Pancreas (tissue), 10 donors: ENCODE measurements at regions not wholly inside any gene's neighbourhood (a gene's known extent, or its start where the extent isn't known, plus 50 kb on each side); places are given as distances from the start of the nearest gene placed in this dataset.
"Not testable (repeated sequence)": the region's sequence is repeated elsewhere in the genome, so short reads cannot be mapped to it uniquely, and the experiment has no call there.

Source experiments
- ATAC-seq, 4 donors: fragments of 200-7000 bp; cut with Tn5 transposase; one replicate each; pipeline versions ENCODE4 v1.8.0 to v1.9.1; 2020; ENCODE audit warnings: mild to moderate bottlenecking in 4 of 4, moderate library complexity in 4 of 4
- DNase-seq, 6 donors: peaks; one replicate each; pipeline ENCODE4 v3.0.0-alpha.2; 2020
- FAIRE-seq: peaks from 2 replicates; lab custom pipeline; 2012; peaks lifted over from hg19 to GRCh38; lab: Jason Lieb, UNC
- H3K27ac ChIP-seq, 4 donors: fragments of 200-600 bp; sonication (generic); 1 replicate in 3 of 4; 2 replicates in 1 of 4; pipeline versions ENCODE4 v1.5.0 to v1.8.0; 2020
- H3K27me3 ChIP-seq, 4 donors: fragments of 200-600 bp; one replicate each; pipeline ENCODE4 v1.8.0; 2021
- H3K36me3 ChIP-seq, 3 donors: fragments of 200-600 bp; sonication (generic) in 1 of 3; one replicate each; pipeline versions ENCODE4 v1.5.0 to v1.8.0; 2020 to 2021
- H3K4me1 ChIP-seq, 3 donors: fragments of 200-600 bp; one replicate each; pipeline ENCODE4 v1.8.0; 2021
- H3K4me3 ChIP-seq, 4 donors: fragments of 200-600 bp; sonication (generic) in 2 of 4; one replicate each; pipeline versions ENCODE4 v1.5.0 to v1.8.0; 2020 to 2021
- H3K9me3 ChIP-seq, 4 donors: fragments of 200-600 bp; one replicate each; pipeline ENCODE4 v1.8.0; 2021
- WGBS, 2 donors: extraction: QIAGEN DNeasy Blood & Tissue Kit; methylation state at CpG; one replicate each; pipeline ENCODE4 v1.1.7; 2013; 5-methylcytosine and 5-hydroxymethylcytosine counted together
- intact Hi-C, 3 donors: fragments of 100-400 bp; cut with DNase I; formaldehyde crosslinking; loops; one replicate each; pipeline versions ENCODE4 v1.11.1 to v1.14.2; 2022
- TF ChIP-seq, protein P1 (sequence below), 4 donors: fragments of 200-600 bp; sonication (generic) in 3 of 4; IDR thresholded peaks; one replicate each; pipeline versions ENCODE4 v1.5.0 to v1.8.0; 2021; ENCODE audit warnings: antibody characterized with exemption in 4 of 4
- donor health status: healthy with polysubstance abuse.
- donor health status: DM: no; HTN: no; CAD: no; lungs with moderate emphysema.
- donor health status: DM: no; HTN: no; CAD: no.
- donor health status: control.
- donor health status: control.
- donor health status: Bipolar disorder and iron deficiency.
- donor health status: DM: yes; HTN: yes; CAD: no.
- donor health status: DM: no; HTN: no; CAD: no.
- donor health status: DM: no; HTN: no; CAD: no.
- donor health status: DM: yes; HTN: yes; CAD: no.

DNA sequence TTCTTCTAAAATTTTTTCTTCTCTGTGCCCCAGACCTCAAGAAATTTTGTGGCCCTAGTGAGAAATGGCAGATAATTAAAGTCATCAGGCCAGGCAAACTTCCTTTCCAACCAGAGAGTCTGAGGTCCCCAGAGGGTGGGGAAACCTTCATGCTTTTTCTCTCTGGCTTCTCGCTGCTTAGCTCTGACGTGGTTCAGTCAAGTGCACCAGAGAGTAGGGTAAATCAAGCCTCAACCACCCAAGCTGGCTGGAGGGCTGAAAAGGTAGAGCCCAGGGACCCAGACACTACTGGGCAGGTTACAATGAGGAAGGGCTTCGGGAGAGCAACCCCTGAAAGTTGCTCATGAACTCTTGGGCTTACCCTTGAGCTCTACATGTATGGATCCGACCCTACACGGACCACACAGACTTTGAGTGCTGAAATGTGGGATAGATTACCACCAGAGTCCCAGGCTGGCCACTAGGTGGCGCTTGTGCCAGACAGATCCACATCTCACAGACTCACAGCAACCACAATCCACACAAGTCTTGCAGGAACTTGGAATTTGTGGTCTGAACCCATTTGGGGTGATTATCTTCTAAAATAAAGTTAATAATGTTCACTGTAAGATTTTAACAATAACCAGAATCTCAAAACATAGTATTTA is 323.5 kb downstream of the KLF13 start:
- FAIRE-seq: peak; percentile 96
- peak in 2 of 6 donors; percentile 47 to 67 for DNase-seq
- peak in 3 of 4 donors; percentile 60 to 89 (median 79) for ATAC-seq
- H3K36me3 ChIP-seq, H3K27me3 ChIP-seq, intact Hi-C loops, H3K27ac ChIP-seq, H3K4me1 ChIP-seq, H3K9me3 ChIP-seq, H3K4me3 ChIP-seq: not testable (repeated sequence)
- 0% methylated on average over 1 of the region's 6 CpGs for WGBS, 2 donors
- TF ChIP-seq, protein P1, sequence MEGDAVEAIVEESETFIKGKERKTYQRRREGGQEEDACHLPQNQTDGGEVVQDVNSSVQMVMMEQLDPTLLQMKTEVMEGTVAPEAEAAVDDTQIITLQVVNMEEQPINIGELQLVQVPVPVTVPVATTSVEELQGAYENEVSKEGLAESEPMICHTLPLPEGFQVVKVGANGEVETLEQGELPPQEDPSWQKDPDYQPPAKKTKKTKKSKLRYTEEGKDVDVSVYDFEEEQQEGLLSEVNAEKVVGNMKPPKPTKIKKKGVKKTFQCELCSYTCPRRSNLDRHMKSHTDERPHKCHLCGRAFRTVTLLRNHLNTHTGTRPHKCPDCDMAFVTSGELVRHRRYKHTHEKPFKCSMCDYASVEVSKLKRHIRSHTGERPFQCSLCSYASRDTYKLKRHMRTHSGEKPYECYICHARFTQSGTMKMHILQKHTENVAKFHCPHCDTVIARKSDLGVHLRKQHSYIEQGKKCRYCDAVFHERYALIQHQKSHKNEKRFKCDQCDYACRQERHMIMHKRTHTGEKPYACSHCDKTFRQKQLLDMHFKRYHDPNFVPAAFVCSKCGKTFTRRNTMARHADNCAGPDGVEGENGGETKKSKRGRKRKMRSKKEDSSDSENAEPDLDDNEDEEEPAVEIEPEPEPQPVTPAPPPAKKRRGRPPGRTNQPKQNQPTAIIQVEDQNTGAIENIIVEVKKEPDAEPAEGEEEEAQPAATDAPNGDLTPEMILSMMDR (IDR thresholded peaks at IDR 0.05): peak in 1 of 4 donors; percentile 12

DNA sequence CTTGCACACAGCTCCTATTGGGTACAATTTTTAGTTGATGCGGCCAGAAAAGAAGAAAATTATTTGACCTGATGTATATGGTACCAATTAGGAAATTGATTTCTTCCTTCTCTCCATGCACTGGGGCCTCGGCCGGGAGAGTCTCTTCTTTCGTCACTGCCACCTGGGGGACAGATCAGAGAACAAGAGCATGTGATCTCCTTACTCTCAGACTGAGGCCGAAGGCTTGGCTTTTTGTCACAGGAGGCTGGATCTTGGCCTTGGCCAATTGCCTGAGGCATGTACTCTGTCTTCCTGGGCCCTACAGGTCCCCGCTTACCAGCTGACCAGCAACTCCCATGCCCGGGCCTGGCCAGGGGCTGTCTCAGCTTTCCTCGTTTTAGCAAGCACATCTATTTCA is 330.3 kb downstream of the KLF13 start:
- H3K4me1 ChIP-seq, H3K27me3 ChIP-seq, H3K36me3 ChIP-seq, intact Hi-C loops, ATAC-seq, H3K27ac ChIP-seq, H3K9me3 ChIP-seq, H3K4me3 ChIP-seq, FAIRE-seq, DNase-seq: not testable (repeated sequence)
- WGBS, 2 donors: 81 to 91% methylated on average over 8 of the region's 8 CpGs

DNA sequence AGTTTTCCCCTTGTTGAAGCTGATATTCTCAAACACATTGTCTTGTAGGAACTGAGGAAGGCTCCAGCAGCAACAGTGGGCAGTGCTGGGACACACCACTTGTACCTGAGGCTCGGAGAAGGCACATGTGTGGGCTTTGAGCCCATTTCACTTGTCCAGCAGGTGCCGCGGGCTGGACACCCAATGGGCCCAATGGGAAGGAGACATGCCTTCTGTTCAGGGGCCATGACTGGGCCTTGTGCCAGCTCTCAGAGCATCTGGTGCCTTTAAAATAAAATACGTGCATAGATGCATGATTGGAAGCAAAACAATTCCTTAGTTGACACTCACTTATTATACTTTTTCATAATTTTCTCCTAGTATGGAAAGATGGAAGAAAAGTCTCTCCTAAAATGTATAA is 334.2 kb downstream of the KLF13 start:
- no peak overlapping the region for H3K27ac ChIP-seq
- 85 to 89% methylated on average over 4 of the region's 4 CpGs for WGBS, 2 donors
- no peak for ATAC-seq
- intact Hi-C loops: no loop called here
- no peaks in the 10 kb centered on the region for H3K9me3 ChIP-seq
- TF ChIP-seq, protein P1 (IDR thresholded peaks at IDR 0.05): no peak
- FAIRE-seq: no peak
- no peaks in the 10 kb centered on the region for H3K36me3 ChIP-seq
- H3K27me3 ChIP-seq: no peaks in the 10 kb centered on the region
- H3K4me1 ChIP-seq: no peaks in the 10 kb centered on the region
- DNase-seq: no peak
- no peak overlapping the region for H3K4me3 ChIP-seq

DNA sequence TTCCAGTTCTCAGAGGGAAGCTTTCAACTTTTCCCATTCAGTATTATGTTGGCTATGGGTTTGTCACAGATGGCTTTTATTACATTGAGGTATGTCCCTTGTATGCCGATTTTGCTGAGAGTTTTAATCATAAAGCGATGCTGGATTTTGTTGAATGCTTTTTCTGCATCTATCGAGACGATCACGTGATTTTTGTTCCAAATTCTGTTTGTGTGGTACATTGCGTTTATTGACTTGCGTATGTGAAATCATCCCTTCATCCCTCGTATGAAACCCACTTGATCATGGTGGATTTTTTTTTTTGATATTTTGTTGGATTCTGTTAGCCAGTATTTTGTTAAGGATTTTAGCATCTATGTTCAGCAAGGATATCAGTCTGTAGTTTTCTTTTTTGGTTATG is 339.1 kb downstream of the KLF13 start:
- H3K27ac ChIP-seq, H3K9me3 ChIP-seq, intact Hi-C loops, FAIRE-seq, DNase-seq, H3K4me1 ChIP-seq, H3K36me3 ChIP-seq, ATAC-seq, H3K27me3 ChIP-seq, H3K4me3 ChIP-seq: not testable (repeated sequence)
- WGBS, 2 donors: 95% methylated on average over 8 of the region's 8 CpGs

DNA sequence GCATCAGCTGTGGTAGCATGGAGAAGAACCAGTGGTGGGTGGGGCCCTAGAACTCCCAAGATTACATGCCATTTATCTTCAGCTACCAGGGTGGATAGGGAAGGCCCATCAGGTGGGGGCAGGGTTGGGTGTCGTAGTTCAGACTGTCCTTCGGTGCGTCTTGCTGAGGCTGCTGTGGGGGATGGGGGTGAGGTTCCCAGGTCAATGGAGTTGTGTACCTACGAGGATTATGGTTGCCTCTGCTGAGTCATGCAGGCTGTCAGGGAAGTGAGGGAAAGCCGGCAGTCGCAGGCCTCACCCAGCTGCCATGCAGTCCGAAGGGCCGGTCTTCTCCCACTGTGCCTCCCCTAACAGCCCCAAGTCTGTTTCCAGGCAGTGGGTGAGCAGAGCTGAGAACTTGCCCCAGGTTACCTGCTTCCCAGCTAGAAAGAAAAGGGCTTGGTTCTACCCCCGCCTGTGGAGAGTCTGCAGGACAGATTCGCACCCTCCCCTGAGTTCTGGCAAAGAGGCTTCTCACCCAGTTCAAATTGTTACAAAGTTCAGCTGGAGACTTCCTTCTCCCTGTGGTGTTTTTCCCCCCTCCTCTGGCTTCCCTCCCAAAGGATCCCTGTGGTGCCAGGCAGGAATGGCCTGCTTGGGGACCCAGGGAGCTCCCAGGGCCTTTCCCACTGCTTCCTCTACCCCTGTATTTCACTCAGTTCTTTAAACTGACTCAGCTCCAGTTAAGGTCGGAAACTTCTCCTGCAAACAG is 342.7 kb downstream of the KLF13 start:
- H3K4me1 ChIP-seq, H3K27me3 ChIP-seq, DNase-seq, H3K9me3 ChIP-seq, ATAC-seq, intact Hi-C loops, H3K36me3 ChIP-seq, H3K4me3 ChIP-seq, H3K27ac ChIP-seq, FAIRE-seq: not testable (repeated sequence)
- 82 to 88% methylated on average over 9 to 11 of the region's 11 CpGs for WGBS, 2 donors

DNA sequence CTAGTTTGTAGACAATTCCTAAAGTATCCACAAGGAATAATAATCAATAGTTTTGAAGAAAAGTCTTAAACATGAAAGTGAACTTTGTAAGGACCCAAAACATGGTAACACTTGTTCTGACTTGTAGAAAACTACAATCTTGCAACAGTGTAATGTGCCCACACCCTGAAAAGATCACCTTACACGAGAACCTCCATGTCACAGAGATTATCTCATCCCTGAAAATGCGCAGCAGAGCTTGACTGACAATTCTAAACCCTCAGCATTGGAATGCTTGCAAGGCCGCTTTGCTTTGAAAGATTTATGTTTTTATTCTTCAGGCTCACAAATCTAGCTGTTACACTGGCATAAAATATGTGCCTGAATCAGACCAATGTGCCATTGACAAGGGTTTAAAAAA is 346.6 kb downstream of the KLF13 start:
- not testable (repeated sequence) for FAIRE-seq

DNA sequence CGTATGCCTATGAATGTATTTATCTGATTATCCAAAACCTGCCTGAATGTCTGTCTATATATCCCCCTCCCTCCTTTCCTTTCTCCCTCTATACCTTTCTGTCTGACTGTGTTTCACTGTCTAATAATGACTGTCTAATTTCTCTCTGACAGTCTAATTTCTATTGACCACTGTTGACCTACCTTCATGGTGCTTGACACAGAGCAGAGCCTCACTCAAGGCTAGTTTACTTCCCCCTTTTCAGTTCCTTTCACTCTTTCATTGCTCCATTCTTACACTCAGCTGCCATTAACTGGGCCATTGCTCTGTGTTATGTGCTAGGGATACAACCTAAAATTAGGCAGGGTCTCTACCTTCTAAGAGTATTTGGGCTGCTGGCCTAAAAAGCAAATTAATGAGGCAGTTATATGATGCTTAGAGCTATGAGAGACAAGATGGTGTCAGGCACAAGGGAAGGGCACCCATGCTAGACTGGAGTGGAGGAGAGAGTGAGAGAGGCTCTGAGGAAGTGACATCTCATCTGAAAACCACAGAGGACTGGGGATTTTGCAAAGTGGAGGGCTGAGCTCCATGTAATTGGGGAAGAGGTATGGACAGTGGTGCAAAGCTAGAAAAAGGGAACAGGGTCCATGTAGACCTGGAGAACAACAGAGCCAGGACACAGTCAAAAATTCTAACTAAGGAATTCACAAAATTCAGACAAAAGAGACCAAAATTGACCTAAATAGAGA is 348.6 kb upstream of the CHRNA7 start:
- not testable (repeated sequence) for ATAC-seq, FAIRE-seq
- WGBS, 2 donors: 80 to 87% methylated on average over 1 of the region's 1 CpG

More for the DNA sequence above, 346.6 kb downstream of the KLF13 start:
- ATAC-seq, H3K36me3 ChIP-seq, DNase-seq, H3K4me1 ChIP-seq, intact Hi-C loops, H3K27me3 ChIP-seq, H3K9me3 ChIP-seq, H3K4me3 ChIP-seq, H3K27ac ChIP-seq: not testable (repeated sequence)
- 71 to 89% methylated on average over 3 of the region's 3 CpGs for WGBS, 2 donors

DNA sequence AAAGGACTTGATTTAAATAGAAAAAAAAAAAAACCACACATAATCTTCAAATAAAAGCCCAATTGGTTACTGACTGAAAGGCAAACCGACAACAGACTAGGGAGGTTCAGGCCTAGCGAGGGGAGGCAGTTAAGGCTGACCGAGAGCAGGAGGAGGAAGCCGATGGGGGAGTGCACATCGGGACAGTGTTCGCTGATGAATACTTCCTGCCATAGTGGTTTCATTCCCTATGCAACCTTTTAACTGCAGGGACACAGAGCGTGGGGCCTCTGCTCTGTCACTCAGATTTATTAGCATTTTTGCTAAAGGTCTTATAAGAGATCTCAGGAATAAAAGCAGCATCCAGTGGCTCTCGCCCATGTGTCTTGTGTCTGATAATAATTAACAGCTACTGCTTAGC is 343.2 kb upstream of the CHRNA7 start:
- H3K27me3 ChIP-seq, H3K9me3 ChIP-seq, H3K4me3 ChIP-seq, H3K27ac ChIP-seq, intact Hi-C loops, H3K4me1 ChIP-seq, ATAC-seq, DNase-seq, H3K36me3 ChIP-seq, FAIRE-seq: not testable (repeated sequence)
- WGBS, 2 donors: 88 to 91% methylated on average over 7 to 8 of the region's 8 CpGs

More for the DNA sequence above, 348.6 kb upstream of the CHRNA7 start:
- H3K4me1 ChIP-seq, intact Hi-C loops, H3K4me3 ChIP-seq, H3K27ac ChIP-seq, H3K9me3 ChIP-seq, DNase-seq, H3K27me3 ChIP-seq, H3K36me3 ChIP-seq: not testable (repeated sequence)

DNA sequence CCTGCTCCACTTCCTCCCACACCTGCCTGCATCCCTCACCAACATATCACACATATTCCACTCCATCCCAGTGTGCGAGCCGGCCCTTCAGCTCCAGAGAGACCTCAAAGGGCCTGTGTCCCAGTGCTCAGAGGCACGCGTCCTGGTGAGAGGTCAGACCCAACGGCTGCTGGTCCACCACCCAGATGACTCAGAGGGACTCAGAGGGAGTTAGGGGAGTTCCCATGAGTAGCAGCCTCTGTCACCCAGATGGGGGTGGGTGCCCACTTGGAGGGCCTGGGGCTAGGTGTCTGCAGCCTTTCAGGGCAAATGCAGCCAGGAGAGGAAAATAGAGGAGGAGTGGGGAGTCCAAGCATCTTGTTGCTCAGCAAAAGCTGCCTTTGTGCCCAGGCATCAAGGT is 333.8 kb upstream of the CHRNA7 start:
- H3K36me3 ChIP-seq, H3K4me1 ChIP-seq, ATAC-seq, H3K4me3 ChIP-seq, intact Hi-C loops, H3K27ac ChIP-seq, FAIRE-seq, DNase-seq, H3K27me3 ChIP-seq, H3K9me3 ChIP-seq: not testable (repeated sequence)
- 33 to 85% methylated on average over 1 to 3 of the region's 5 CpGs for WGBS, 2 donors
